SK-N-SH (cell line): ENCODE measurements at regions not wholly inside any gene's neighbourhood (a gene's known extent, or its start where the extent isn't known, plus 50 kb on each side); places are given as distances from the start of the nearest gene placed in this dataset.

Source experiments
- CTCF ChIA-PET: fragments of 300-600, 350-600 bp; formaldehyde crosslinking; extraction: SDS; loops from one replicate; lab custom pipeline; 2021; lab: Yijun Ruan, JAX
- POLR2A ChIA-PET: fragments of 350-600 bp; sonication (Branson Sonifier 250); formaldehyde crosslinking; extraction: SDS; loops from one replicate; lab custom pipeline; 2020; ENCODE audit warnings: antibody characterized with exemption, inconsistent platforms; lab: Yijun Ruan, JAX
- DNase-seq: peaks from one replicate; pipeline ENCODE4 v3.0.0; 2012
- H2AFZ ChIP-seq: fragments of 200-600 bp; sonication (generic); 2 replicates; pipeline ENCODE4 v1.8.1; 2016; ENCODE audit warnings: antibody characterized with exemption, mild to moderate bottlenecking, low read depth
- H3F3A ChIP-seq: fragments of 200-600 bp; sonication (generic); replicated peaks from 2 replicates; pipeline ENCODE3; 2016; ENCODE audit warnings: antibody characterized with exemption, mild to moderate bottlenecking; ENCODE audit not compliant: insufficient read depth
- H3K27ac ChIP-seq, 2 experiments: fragments of 200-500 bp in 1 of 2; fragments of 200-600 bp in 1 of 2; sonication (Bioruptor generic) in 1 of 2; sonication (generic), shearing (Covaris generic) in 1 of 2; 2 replicates each; pipeline versions ENCODE4 v1.5.1 to v1.6.1; 2014 to 2016; ENCODE audit warnings: low read depth in 2 of 2, inconsistent platforms in 1 of 2, low read length in 1 of 2, mild to moderate bottlenecking in 1 of 2, mixed read lengths in 1 of 2
- H3K27me3 ChIP-seq: fragments of 200-600 bp; sonication (generic), shearing (Covaris generic); 2 replicates; pipeline ENCODE4 v1.6.1; 2016; ENCODE audit warnings: mixed run types; ENCODE audit not compliant: insufficient read depth
- H3K36me3 ChIP-seq, 2 experiments: fragments of 200-500 bp in 1 of 2; fragments of 200-600 bp in 1 of 2; sonication (Bioruptor generic) in 1 of 2; sonication (generic) in 1 of 2; replicated peaks in 1 of 2; 2 replicates each; pipeline versions ENCODE3 to v1.5.1; 2014 to 2016; ENCODE audit warnings: low read length in 1 of 2, mild to moderate bottlenecking in 1 of 2; ENCODE audit not compliant: insufficient read depth in 2 of 2, control insufficient read depth in 1 of 2
- H3K4me1 ChIP-seq, 2 experiments: fragments of 200-500 bp in 1 of 2; fragments of 200-600 bp in 1 of 2; sonication (Bioruptor generic) in 1 of 2; sonication (generic), shearing (Covaris generic) in 1 of 2; 2 replicates each; pipeline versions ENCODE4 v1.5.1 to v1.6.1; 2014 to 2016; ENCODE audit warnings: low read depth in 1 of 2, low read length in 1 of 2, mixed run types in 1 of 2; ENCODE audit not compliant: insufficient read depth in 2 of 2, control insufficient read depth in 1 of 2
- H3K4me2 ChIP-seq: fragments of 200-600 bp; sonication (generic), shearing (Covaris generic); 2 replicates; pipeline ENCODE4 v1.6.1; 2017; ENCODE audit warnings: mixed run types
- H3K4me3 ChIP-seq, 2 experiments: fragments of 200-500 bp in 1 of 2; fragments of 200-600 bp in 1 of 2; sonication (Bioruptor generic) in 1 of 2; sonication (generic), shearing (Covaris generic) in 1 of 2; 2 replicates each; pipeline versions ENCODE4 v1.5.1 to v1.8.1; 2014 to 2016; ENCODE audit warnings: low read depth in 2 of 2, inconsistent platforms in 1 of 2, low read length in 1 of 2, mild to moderate bottlenecking in 1 of 2, mixed read lengths in 1 of 2, moderate library complexity in 1 of 2
- H3K79me2 ChIP-seq: fragments of 200-600 bp; sonication (generic); 2 replicates; pipeline ENCODE4 v1.8.1; 2017; ENCODE audit warnings: mild to moderate bottlenecking; ENCODE audit not compliant: insufficient read depth
- H3K9ac ChIP-seq: fragments of 200-600 bp; sonication (generic); 2 replicates; pipeline ENCODE4 v1.6.1; 2017; ENCODE audit warnings: mixed run types
- H3K9me2 ChIP-seq: fragments of 200-600 bp; sonication (generic); 2 replicates; pipeline ENCODE4 v1.6.1; 2017; ENCODE audit warnings: mixed run types
- H3K9me3 ChIP-seq: fragments of 200-600 bp; sonication (generic); 2 replicates; pipeline ENCODE4 v1.6.1; 2017; ENCODE audit warnings: mixed run types, mild to moderate bottlenecking, moderate library complexity
- H4K20me1 ChIP-seq: fragments of 200-600 bp; sonication (generic); 2 replicates; pipeline ENCODE4 v1.6.1; 2017; ENCODE audit warnings: mild to moderate bottlenecking, mixed run types; ENCODE audit not compliant: insufficient read depth
- GABPA ChIP-seq: IDR thresholded peaks from 2 replicates; pipeline ENCODE4 v1.4.0; 2012; ENCODE audit warnings: low read depth, mild to moderate bottlenecking
- GATA2 ChIP-seq: sonication (generic); formaldehyde crosslinking; IDR thresholded peaks from 2 replicates; pipeline ENCODE4 v1.5.0; 2020; ENCODE audit warnings: mild to moderate bottlenecking, missing genetic modification reagents
- IRF3 ChIP-seq: fragments of 150-350 bp; IDR thresholded peaks from 2 replicates; pipeline ENCODE4 v1.6.1; 2016; ENCODE audit warnings: mild to moderate bottlenecking, low read depth, low read length
- POLR2AphosphoS5 ChIP-seq: IDR thresholded peaks from 2 replicates; pipeline ENCODE4 v1.6.1; 2012; ENCODE audit warnings: low read depth, low read length
- REST ChIP-seq: IDR thresholded peaks from 2 replicates; pipeline ENCODE4 v1.6.1; 2012; ENCODE audit warnings: mild to moderate bottlenecking, low read depth, low read length, moderate library complexity
- WGBS: methylation state at CpG from one replicate; pipeline ENCODE4 v1.1.6; 2017; ENCODE audit warnings: low lambda C conversion rate; 5-methylcytosine and 5-hydroxymethylcytosine counted together

- ChIA-PET POLR2A (no interaction called here), CTCF (no interaction called here)
- DNase-seq = no peak
- 0 out of 2 replicates have a peak, but pooled peaks cover under 1% of the 10 kb centered on the region for H3K9me3 ChIP-seq
- no peak overlapping the region for H3K4me2 ChIP-seq
- no peak overlapping the region for H3K9ac ChIP-seq
- H3K4me3 ChIP-seq = no peak overlapping the region
- no peaks in the 10 kb centered on the region for H3K4me1 ChIP-seq
- no peaks in the 10 kb centered on the region for H3K9me2 ChIP-seq
- H3K27ac ChIP-seq = no peak overlapping the region
- TF ChIP-seq GABPA = no peak
- no peak for TF ChIP-seq POLR2AphosphoS5
- no peak for TF ChIP-seq IRF3
- no peak for TF ChIP-seq GATA2
- TF ChIP-seq REST = no peak
- 80% methylated on average over 3 of the region's 3 CpGs for WGBS
- no peaks in the 10 kb centered on the region for H3K27me3 ChIP-seq
- H3F3A ChIP-seq = no peaks in the 10 kb centered on the region
- no peaks in the 10 kb centered on the region for H4K20me1 ChIP-seq
- no peaks in the 10 kb centered on the region for H3K36me3 ChIP-seq
- H3K79me2 ChIP-seq = no peaks in the 10 kb centered on the region
- no peak overlapping the region for H2AFZ ChIP-seq
Measured at GRCh38 chr16:80104401-80104800, 436.4 kb upstream of the DYNLRB2 start.

- ChIA-PET CTCF (no interaction called here), POLR2A (no interaction called here)
- H3K4me1 ChIP-seq = no peaks in the 10 kb centered on the region
- H3K27ac ChIP-seq = no peak overlapping the region
- no peak overlapping the region for H3K9ac ChIP-seq
- no peak overlapping the region for H3K4me3 ChIP-seq
- no peaks in the 10 kb centered on the region for H3K27me3 ChIP-seq
- H3F3A ChIP-seq = no peaks in the 10 kb centered on the region
- no peak overlapping the region for H3K4me2 ChIP-seq
- no peak overlapping the region for H2AFZ ChIP-seq
- H4K20me1 ChIP-seq = no peaks in the 10 kb centered on the region
- 71% methylated on average over 7 of the region's 7 CpGs for WGBS
- DNase-seq = no peak
- H3K9me2 ChIP-seq = no peaks in the 10 kb centered on the region
- 0 out of 2 replicates have a peak, but pooled peaks cover 5% of the 10 kb centered on the region for H3K9me3 ChIP-seq
- H3K36me3 ChIP-seq = no peaks in the 10 kb centered on the region
- H3K79me2 ChIP-seq = no peaks in the 10 kb centered on the region
- no peak for TF ChIP-seq REST
Measured at GRCh38 chr16:80103463-80103862, 437.3 kb upstream of the DYNLRB2 start.
